ENCODE measurements at regions not wholly inside any gene's neighbourhood (a gene's known extent, or its start where the extent isn't known, plus 50 kb on each side); places are given as distances from the start of the nearest gene placed in this dataset.

DNA sequence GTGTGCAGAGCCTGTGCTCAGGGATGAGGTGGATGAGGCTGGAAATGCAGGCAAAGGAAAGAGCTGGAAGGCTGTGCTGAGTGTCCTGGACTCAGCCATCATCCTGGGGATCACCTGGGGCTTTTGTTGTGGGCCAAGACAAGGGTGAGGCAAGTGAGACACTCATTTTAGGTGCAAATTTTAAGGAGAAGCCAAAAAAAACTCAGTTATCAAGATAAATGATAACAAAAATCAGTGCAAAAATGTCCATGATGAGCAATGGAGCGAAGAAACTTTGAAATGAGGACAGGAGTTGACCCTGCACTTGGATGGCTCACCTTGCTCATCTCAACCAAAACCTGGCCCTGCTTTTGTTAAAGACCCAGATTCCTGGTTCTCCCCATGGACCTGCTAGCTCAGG lies 141.9 kb downstream of the MYCN start:
- ATAC-seq: no peak
- TF ChIP-seq BACH2 (CRISPR knock-in tag; IDR thresholded peaks at IDR 0.05; ENCODE audit: borderline replicate concordance) (no peak), ZFP30 (CRISPR knock-in tag; IDR thresholded peaks at IDR 0.05) (no peak), TOX (CRISPR knock-in tag; IDR thresholded peaks at IDR 0.05; ENCODE audit: borderline replicate concordance) (no peak), OSR1 (CRISPR knock-in tag; IDR thresholded peaks at IDR 0.05) (no peak), ZNF565 (CRISPR knock-in tag; conservative IDR thresholded peaks at IDR 0.05; ENCODE audit: low read depth) (no peak), ESRRG (CRISPR knock-in tag; IDR thresholded peaks at IDR 0.05) (no peak), CSDC2 (CRISPR knock-in tag; IDR thresholded peaks at IDR 0.05) (no peak), SNAI2 (CRISPR knock-in tag; IDR thresholded peaks at IDR 0.05) (no peak)
- TF ChIP-seq, protein P1, sequence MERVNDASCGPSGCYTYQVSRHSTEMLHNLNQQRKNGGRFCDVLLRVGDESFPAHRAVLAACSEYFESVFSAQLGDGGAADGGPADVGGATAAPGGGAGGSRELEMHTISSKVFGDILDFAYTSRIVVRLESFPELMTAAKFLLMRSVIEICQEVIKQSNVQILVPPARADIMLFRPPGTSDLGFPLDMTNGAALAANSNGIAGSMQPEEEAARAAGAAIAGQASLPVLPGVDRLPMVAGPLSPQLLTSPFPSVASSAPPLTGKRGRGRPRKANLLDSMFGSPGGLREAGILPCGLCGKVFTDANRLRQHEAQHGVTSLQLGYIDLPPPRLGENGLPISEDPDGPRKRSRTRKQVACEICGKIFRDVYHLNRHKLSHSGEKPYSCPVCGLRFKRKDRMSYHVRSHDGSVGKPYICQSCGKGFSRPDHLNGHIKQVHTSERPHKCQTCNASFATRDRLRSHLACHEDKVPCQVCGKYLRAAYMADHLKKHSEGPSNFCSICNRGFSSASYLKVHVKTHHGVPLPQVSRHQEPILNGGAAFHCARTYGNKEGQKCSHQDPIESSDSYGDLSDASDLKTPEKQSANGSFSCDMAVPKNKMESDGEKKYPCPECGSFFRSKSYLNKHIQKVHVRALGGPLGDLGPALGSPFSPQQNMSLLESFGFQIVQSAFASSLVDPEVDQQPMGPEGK (CRISPR knock-in tag; IDR thresholded peaks at IDR 0.05; ENCODE audit: borderline replicate concordance): no peak
- TF ChIP-seq, protein P2, sequence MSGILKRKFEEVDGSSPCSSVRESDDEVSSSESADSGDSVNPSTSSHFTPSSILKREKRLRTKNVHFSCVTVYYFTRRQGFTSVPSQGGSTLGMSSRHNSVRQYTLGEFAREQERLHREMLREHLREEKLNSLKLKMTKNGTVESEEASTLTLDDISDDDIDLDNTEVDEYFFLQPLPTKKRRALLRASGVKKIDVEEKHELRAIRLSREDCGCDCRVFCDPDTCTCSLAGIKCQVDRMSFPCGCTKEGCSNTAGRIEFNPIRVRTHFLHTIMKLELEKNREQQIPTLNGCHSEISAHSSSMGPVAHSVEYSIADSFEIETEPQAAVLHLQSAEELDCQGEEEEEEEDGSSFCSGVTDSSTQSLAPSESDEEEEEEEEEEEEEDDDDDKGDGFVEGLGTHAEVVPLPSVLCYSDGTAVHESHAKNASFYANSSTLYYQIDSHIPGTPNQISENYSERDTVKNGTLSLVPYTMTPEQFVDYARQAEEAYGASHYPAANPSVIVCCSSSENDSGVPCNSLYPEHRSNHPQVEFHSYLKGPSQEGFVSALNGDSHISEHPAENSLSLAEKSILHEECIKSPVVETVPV (CRISPR knock-in tag; IDR thresholded peaks at IDR 0.05): no peak

DNA sequence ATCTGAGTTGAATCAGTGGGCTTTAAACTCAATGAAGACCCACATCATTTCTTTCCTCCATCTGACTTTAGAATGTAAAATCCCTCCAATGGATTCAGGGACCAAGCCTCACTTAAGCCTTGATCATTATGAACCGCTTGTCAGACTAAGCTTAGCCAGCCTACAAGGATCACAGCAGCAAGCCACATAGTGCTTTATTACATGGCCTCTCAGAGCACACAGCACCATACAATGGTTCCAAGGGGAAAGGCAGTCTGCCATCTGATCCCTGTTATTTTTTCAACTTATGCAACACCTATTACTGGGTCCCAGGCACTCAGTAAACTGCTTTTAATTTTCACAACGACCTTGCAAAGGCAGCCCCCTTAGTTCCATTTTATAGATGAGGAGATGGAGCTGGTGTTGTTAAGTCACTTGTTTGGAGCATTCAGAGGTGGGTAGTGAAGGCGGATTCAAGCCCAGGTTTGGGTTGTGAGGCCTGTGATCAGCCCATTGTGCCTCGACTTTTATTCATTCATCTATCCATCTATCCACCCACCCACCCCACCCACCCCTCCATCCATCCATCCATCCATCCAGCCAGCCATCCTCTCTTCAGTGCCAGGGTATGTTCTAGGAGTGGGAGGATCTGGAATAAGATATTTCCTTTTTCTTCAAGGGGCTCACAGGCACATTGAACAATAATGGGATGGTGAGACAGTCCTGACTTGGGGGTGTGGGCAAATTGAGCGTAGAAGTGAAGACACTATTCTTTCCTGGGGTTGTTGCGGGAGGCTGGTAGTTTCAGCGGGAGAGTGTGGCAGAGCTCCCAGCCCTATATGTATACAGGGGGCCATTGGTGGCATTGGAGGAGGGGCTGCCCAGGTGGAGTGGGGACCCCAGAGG lies 141.2 kb downstream of the MYCN start:
- no peak for ATAC-seq
- no peak for TF ChIP-seq ZC3H10 (CRISPR knock-in tag; IDR thresholded peaks at IDR 0.05)
- TF ChIP-seq, protein P3, sequence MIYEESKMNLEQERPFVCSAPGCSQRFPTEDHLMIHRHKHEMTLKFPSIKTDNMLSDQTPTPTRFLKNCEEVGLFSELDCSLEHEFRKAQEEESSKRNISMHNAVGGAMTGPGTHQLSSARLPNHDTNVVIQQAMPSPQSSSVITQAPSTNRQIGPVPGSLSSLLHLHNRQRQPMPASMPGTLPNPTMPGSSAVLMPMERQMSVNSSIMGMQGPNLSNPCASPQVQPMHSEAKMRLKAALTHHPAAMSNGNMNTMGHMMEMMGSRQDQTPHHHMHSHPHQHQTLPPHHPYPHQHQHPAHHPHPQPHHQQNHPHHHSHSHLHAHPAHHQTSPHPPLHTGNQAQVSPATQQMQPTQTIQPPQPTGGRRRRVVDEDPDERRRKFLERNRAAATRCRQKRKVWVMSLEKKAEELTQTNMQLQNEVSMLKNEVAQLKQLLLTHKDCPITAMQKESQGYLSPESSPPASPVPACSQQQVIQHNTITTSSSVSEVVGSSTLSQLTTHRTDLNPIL (CRISPR knock-in tag; IDR thresholded peaks at IDR 0.05; ENCODE audit: low read depth): no peak
- TF ChIP-seq TCF4 (CRISPR knock-in tag; IDR thresholded peaks at IDR 0.05; ENCODE audit: borderline replicate concordance): no peak
- no peak for TF ChIP-seq GLIS3 (CRISPR knock-in tag; IDR thresholded peaks at IDR 0.05)
- no peak for TF ChIP-seq ESRRG (CRISPR knock-in tag; IDR thresholded peaks at IDR 0.05)
- no peak for TF ChIP-seq RARB (CRISPR knock-in tag; IDR thresholded peaks at IDR 0.05)
- TF ChIP-seq, protein P4, sequence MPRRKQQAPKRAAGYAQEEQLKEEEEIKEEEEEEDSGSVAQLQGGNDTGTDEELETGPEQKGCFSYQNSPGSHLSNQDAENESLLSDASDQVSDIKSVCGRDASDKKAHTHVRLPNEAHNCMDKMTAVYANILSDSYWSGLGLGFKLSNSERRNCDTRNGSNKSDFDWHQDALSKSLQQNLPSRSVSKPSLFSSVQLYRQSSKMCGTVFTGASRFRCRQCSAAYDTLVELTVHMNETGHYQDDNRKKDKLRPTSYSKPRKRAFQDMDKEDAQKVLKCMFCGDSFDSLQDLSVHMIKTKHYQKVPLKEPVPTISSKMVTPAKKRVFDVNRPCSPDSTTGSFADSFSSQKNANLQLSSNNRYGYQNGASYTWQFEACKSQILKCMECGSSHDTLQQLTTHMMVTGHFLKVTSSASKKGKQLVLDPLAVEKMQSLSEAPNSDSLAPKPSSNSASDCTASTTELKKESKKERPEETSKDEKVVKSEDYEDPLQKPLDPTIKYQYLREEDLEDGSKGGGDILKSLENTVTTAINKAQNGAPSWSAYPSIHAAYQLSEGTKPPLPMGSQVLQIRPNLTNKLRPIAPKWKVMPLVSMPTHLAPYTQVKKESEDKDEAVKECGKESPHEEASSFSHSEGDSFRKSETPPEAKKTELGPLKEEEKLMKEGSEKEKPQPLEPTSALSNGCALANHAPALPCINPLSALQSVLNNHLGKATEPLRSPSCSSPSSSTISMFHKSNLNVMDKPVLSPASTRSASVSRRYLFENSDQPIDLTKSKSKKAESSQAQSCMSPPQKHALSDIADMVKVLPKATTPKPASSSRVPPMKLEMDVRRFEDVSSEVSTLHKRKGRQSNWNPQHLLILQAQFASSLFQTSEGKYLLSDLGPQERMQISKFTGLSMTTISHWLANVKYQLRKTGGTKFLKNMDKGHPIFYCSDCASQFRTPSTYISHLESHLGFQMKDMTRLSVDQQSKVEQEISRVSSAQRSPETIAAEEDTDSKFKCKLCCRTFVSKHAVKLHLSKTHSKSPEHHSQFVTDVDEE (CRISPR knock-in tag; IDR thresholded peaks at IDR 0.05): no peak
- TF ChIP-seq ISL1 (CRISPR knock-in tag; IDR thresholded peaks at IDR 0.05): no peak
- TF ChIP-seq ZNF565 (CRISPR knock-in tag; conservative IDR thresholded peaks at IDR 0.05; ENCODE audit: low read depth): no peak
- no peak for TF ChIP-seq TOX (CRISPR knock-in tag; IDR thresholded peaks at IDR 0.05; ENCODE audit: borderline replicate concordance)
- no peak for TF ChIP-seq ARNTL (CRISPR knock-in tag; IDR thresholded peaks at IDR 0.05; ENCODE audit: borderline replicate concordance, low read depth)

DNA sequence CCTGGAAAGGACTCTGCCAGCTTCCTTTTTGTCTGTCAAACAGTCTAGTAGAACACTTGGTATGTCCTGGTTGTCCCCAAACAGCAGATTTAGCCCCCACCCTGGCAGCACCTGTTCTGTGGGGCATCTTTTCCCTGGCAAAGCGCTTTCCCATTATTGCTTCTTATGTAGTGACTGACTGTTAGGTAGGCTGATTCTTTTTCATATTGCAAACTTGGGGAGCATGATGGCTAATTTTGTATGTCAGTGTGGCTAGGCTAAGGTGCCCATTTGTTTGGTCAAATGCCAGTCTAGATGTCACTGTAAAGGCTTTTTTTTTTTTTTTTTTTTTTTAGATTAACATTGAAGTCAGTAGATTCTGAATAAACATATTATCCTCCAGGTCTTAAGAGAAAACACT lies 140.2 kb downstream of the MYCN start:
- no peak for ATAC-seq
- TF ChIP-seq ZFP30 (CRISPR knock-in tag; IDR thresholded peaks at IDR 0.05): no peak

DNA sequence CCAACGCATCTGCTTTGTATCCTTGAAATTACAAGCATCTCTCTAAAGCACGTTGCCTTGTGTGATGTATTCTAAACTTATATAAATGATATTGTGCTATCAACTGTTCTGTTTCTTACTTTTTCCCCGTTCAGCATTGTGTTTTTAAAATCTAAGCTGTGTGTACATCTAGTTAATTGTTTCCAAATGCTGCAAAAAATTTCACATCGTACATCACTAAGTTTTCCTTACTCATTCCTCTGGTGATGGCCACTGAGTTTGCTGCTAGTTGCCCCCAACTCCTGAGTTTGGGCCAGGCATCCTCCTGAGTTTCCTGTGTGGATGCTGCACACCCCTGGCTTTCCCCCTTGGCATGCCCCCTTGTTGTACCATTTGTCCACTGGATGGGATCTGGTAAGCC lies 139.7 kb downstream of the MYCN start:
- ATAC-seq: no peak
- TF ChIP-seq, protein P2 (CRISPR knock-in tag; IDR thresholded peaks at IDR 0.05): no peak
- TF ChIP-seq PPARA (CRISPR knock-in tag; IDR thresholded peaks at IDR 0.05; ENCODE audit: borderline replicate concordance): no peak
- TF ChIP-seq ZNF8 (CRISPR knock-in tag; IDR thresholded peaks at IDR 0.05): no peak
- no peak for TF ChIP-seq CSDC2 (CRISPR knock-in tag; IDR thresholded peaks at IDR 0.05)
- no peak for TF ChIP-seq SNAI2 (CRISPR knock-in tag; IDR thresholded peaks at IDR 0.05)
- no peak for TF ChIP-seq GLIS3 (CRISPR knock-in tag; IDR thresholded peaks at IDR 0.05)
- TF ChIP-seq OSR1 (CRISPR knock-in tag; IDR thresholded peaks at IDR 0.05): no peak
- no peak for TF ChIP-seq ISL1 (CRISPR knock-in tag; IDR thresholded peaks at IDR 0.05)
- TF ChIP-seq, protein P3 (CRISPR knock-in tag; IDR thresholded peaks at IDR 0.05; ENCODE audit: low read depth): no peak
- no peak for TF ChIP-seq BACH2 (CRISPR knock-in tag; IDR thresholded peaks at IDR 0.05; ENCODE audit: borderline replicate concordance)
- TF ChIP-seq TOX (CRISPR knock-in tag; IDR thresholded peaks at IDR 0.05; ENCODE audit: borderline replicate concordance): no peak
- TF ChIP-seq, protein P4 (CRISPR knock-in tag; IDR thresholded peaks at IDR 0.05): no peak
- no peak for TF ChIP-seq ARNTL (CRISPR knock-in tag; IDR thresholded peaks at IDR 0.05; ENCODE audit: borderline replicate concordance, low read depth)
